Heart left ventricle (tissue), 13 donors: ENCODE measurements at regions not wholly inside any gene's neighbourhood (a gene's known extent, or its start where the extent isn't known, plus 50 kb on each side); places are given as distances from the start of the nearest gene placed in this dataset.
"Not testable (repeated sequence)": the region's sequence is repeated elsewhere in the genome, so short reads cannot be mapped to it uniquely, and the experiment has no call there.

Experiments used
- CTCF ChIP-seq, 12 donors: fragments of 200-600 bp; sonication (generic) in 4 of 12; IDR thresholded peaks; one replicate each; pipeline versions ENCODE4 v1.5.0 to v1.8.0; 2018 to 2022; ENCODE audit warnings: antibody characterized with exemption in 12 of 12, mild to moderate bottlenecking in 5 of 12
- POLR2A ChIP-seq, 2 donors: fragments of 450-650 bp; IDR thresholded peaks; one replicate each; pipeline ENCODE4 v1.6.1; 2017; ENCODE audit warnings: antibody characterized with exemption in 2 of 2, mild to moderate bottlenecking in 2 of 2, moderate library complexity in 2 of 2
- donor health status: ischemic (EF 13 %, LVEDD 7.1; RV severe dilation, severe dysfunction).
- donor health status: DM: no; HTN: yes; CAD: no.
- donor health status: DM: no; HTN: no; CAD: no.
- donor health status: ischemic (EF 25% LVEDD 6.9; RV normal size, moderate dysfunction).
- donor health status: ischemic (EF 25% LVEDD 5.7; RV mildly dilated, moderate dysfunction).
- donor health status: ischemic (EF 35%, LVEDD 5.7; RV mildly dilated, moderate dysfunction).
- donor health status: nonischemic (EF 11% LVEDD 7.7; RV severe dilation, severe dysfunction).
- donor health status: DM: yes; HTN: yes; CAD: no.
- donor health status: PGD.
- donor health status: ischemic (EF 29% LVEDD 5.4; RV normal size, mild dysfunction).
- donor health status: nonischemic (EF 23%, LVEDD 6.1; RV moderate dilation, normal function).

GRCh38 chr5:18674212-18674611, 1040.0 kb downstream of the TAF11L14 start:
- not testable (repeated sequence) for TF ChIP-seq CTCF, POLR2A (IDR thresholded peaks at IDR 0.05)
